GM12891 (cell line): ENCODE measurements at regions not wholly inside any gene's neighbourhood (a gene's known extent, or its start where the extent isn't known, plus 50 kb on each side); places are given as distances from the start of the nearest gene placed in this dataset.
A peak's percentile ranks its signal among the peaks of the same experiment; 100 is the strongest.

Experiments used
- DNase-seq: peaks from one replicate; pipeline ENCODE4 v3.0.0; 2011; ENCODE audit warnings: low spot score; ENCODE audit not compliant: insufficient read length
- FAIRE-seq: peaks from 2 replicates; lab custom pipeline; 2011; peaks lifted over from hg19 to GRCh38; lab: Jason Lieb, UNC
- PAX5 ChIP-seq: IDR thresholded peaks from 2 replicates; pipeline ENCODE4 v1.6.1; 2011; ENCODE audit warnings: low read length, moderate library complexity, mild to moderate bottlenecking; ENCODE audit not compliant: insufficient read depth, severe bottlenecking
- POLR2A ChIP-seq: IDR thresholded peaks from 2 replicates; pipeline ENCODE4 v1.6.1; 2011; ENCODE audit warnings: low read depth, low read length, control low read depth
- POLR2AphosphoS5 ChIP-seq: IDR thresholded peaks from 2 replicates; pipeline ENCODE4 v1.6.1; 2011; ENCODE audit warnings: low read depth, low read length, control low read depth
- POU2F2 ChIP-seq: IDR thresholded peaks from 2 replicates; pipeline ENCODE4 v1.6.1; 2011; ENCODE audit warnings: low read depth, mild to moderate bottlenecking, control low read depth, low read length, moderate library complexity
- SPI1 ChIP-seq: IDR thresholded peaks from 2 replicates; pipeline ENCODE4 v1.6.1; 2011; ENCODE audit warnings: low read depth, low read length, control low read depth
- TAF1 ChIP-seq: IDR thresholded peaks from 2 replicates; pipeline ENCODE4 v1.6.1; 2011; ENCODE audit warnings: low read depth, low read length, control low read depth

GRCh38 chr6:11346516-11346915, 114.0 kb upstream of the NEDD9 start:
- no peak for TF ChIP-seq POLR2AphosphoS5
- TF ChIP-seq SPI1, result no peak
- TF ChIP-seq PAX5, result peak; percentile 72
- TF ChIP-seq POLR2A, result no peak
- no peak for TF ChIP-seq TAF1
- FAIRE-seq, result peak; percentile 28
- DNase-seq, result no peak

GRCh38 chr6:11345536-11345935, 113.1 kb upstream of the NEDD9 start:
- FAIRE-seq (no peak), DNase-seq (no peak)
- TF ChIP-seq TAF1, result no peak
- no peak for TF ChIP-seq POLR2AphosphoS5
- no peak for TF ChIP-seq POU2F2
- no peak for TF ChIP-seq PAX5
- TF ChIP-seq SPI1, result no peak
- TF ChIP-seq POLR2A, result no peak; the same call in 1 of the 2 replicates

GRCh38 chr6:11343963-11344723, 111.7 kb upstream of the NEDD9 start:
- no peak for TF ChIP-seq POU2F2
- TF ChIP-seq POLR2A, result no peak
- TF ChIP-seq SPI1, result no peak
- no peak for TF ChIP-seq PAX5
- TF ChIP-seq POLR2AphosphoS5, result no peak
- TF ChIP-seq TAF1, result no peak
- FAIRE-seq (peak; percentile 43), DNase-seq (no peak)

GRCh38 chr6:11341867-11342266, 109.4 kb upstream of the NEDD9 start:
- TF ChIP-seq POLR2A (no peak), POU2F2 (no peak), SPI1 (no peak), PAX5 (no peak), POLR2AphosphoS5 (no peak), TAF1 (no peak)
- DNase-seq, result no peak
- FAIRE-seq, result no peak

GRCh38 chr6:11341303-11341702, 108.8 kb upstream of the NEDD9 start:
- DNase-seq (no peak), FAIRE-seq (no peak)
- TF ChIP-seq TAF1, result no peak
- no peak for TF ChIP-seq PAX5
- no peak for TF ChIP-seq POLR2A
- TF ChIP-seq POU2F2, result no peak
- TF ChIP-seq SPI1, result no peak
- no peak for TF ChIP-seq POLR2AphosphoS5

- no peak for TF ChIP-seq SPI1
- no peak for TF ChIP-seq PAX5
- TF ChIP-seq POLR2AphosphoS5, result no peak
- TF ChIP-seq TAF1, result no peak
- no peak for TF ChIP-seq POLR2A
- TF ChIP-seq POU2F2, result no peak
- FAIRE-seq, result no peak
- DNase-seq, result no peak
Measured at GRCh38 chr6:11339380-11339779, 106.9 kb upstream of the NEDD9 start.

- TF ChIP-seq POU2F2 (no peak), PAX5 (no peak), POLR2AphosphoS5 (no peak)
- FAIRE-seq (no peak), DNase-seq (no peak)
Measured at GRCh38 chr6:11337306-11337705, 104.8 kb upstream of the NEDD9 start.

- DNase-seq (no peak), FAIRE-seq (no peak)
- no peak for TF ChIP-seq POU2F2
- no peak for TF ChIP-seq POLR2AphosphoS5
- TF ChIP-seq POLR2A, result no peak
- TF ChIP-seq SPI1, result no peak
- no peak for TF ChIP-seq PAX5
- TF ChIP-seq TAF1, result no peak
Measured at GRCh38 chr6:11335826-11336225, 103.4 kb upstream of the NEDD9 start.

GRCh38 chr6:11333132-11333849, 100.8 kb upstream of the NEDD9 start:
- FAIRE-seq (peak; percentile 73), DNase-seq (no peak)
- peak; percentile 55; the same call in 1 of the 2 replicates for TF ChIP-seq SPI1
- TF ChIP-seq POU2F2, result no peak

GRCh38 chr6:11332463-11332862, 100.0 kb upstream of the NEDD9 start:
- DNase-seq (no peak), FAIRE-seq (no peak)
- TF ChIP-seq PAX5 (no peak), SPI1 (no peak), TAF1 (no peak), POLR2A (no peak), POLR2AphosphoS5 (no peak), POU2F2 (no peak)
